GM06990 (cell line): ENCODE measurements at regions not wholly inside any gene's neighbourhood (a gene's known extent, or its start where the extent isn't known, plus 50 kb on each side); places are given as distances from the start of the nearest gene placed in this dataset.

Experiments
- DNase-seq: peaks from one replicate; pipeline ENCODE4 v3.0.0-alpha.2; 2011; ENCODE audit not compliant: insufficient read length; ENCODE audit errors: extremely low read depth
- H3K27me3 ChIP-seq: replicated peaks from 2 replicates; pipeline ENCODE4 v1.6.0; 2011; ENCODE audit warnings: low read length; ENCODE audit not compliant: control insufficient read depth, insufficient read depth
- H3K36me3 ChIP-seq: 2 replicates; pipeline ENCODE4 v1.5.1; 2011; ENCODE audit warnings: low read length; ENCODE audit not compliant: control insufficient read depth, insufficient read depth
- H3K4me3 ChIP-seq: replicated peaks from 2 replicates; pipeline ENCODE4 v1.5.1; 2011; ENCODE audit warnings: low read depth, mild to moderate bottlenecking, control low read depth, low read length
- CTCF ChIP-seq: IDR thresholded peaks from 2 replicates; pipeline ENCODE4 v1.5.1; 2011; ENCODE audit warnings: low read length, control low read depth, mild to moderate bottlenecking, inconsistent platforms; ENCODE audit not compliant: insufficient read depth, poor library complexity, severe bottlenecking

- Histone ChIP-seq H3K36me3 (no peaks in the 10 kb centered on the region), H3K27me3 (no peaks in the 10 kb centered on the region), H3K4me3 (no peak overlapping the region)
- no peak for DNase-seq
- TF ChIP-seq CTCF = no peak
Measured at GRCh38 chr9:89247431-89248353, 63.3 kb upstream of the CKS2 start.

- no peaks in the 10 kb centered on the region for H3K36me3 ChIP-seq
- no peaks in the 10 kb centered on the region for H3K27me3 ChIP-seq
- no peak overlapping the region for H3K4me3 ChIP-seq
- TF ChIP-seq CTCF = no peak
- DNase-seq = no peak
Measured at GRCh38 chr9:89249001-89249400, 62.0 kb upstream of the CKS2 start.

- no peaks in the 10 kb centered on the region for H3K27me3 ChIP-seq
- H3K4me3 ChIP-seq = no peak overlapping the region
- TF ChIP-seq CTCF = no peak
- no peaks in the 10 kb centered on the region for H3K36me3 ChIP-seq
- DNase-seq = no peak
Measured at GRCh38 chr9:89252651-89253267, 58.2 kb upstream of the CKS2 start.

GRCh38 chr9:89254058-89254772, 56.8 kb upstream of the CKS2 start:
- Histone ChIP-seq H3K27me3 (no peaks in the 10 kb centered on the region), H3K4me3 (no peak overlapping the region), H3K36me3 (no peaks in the 10 kb centered on the region)
- no peak for DNase-seq
- no peak for TF ChIP-seq CTCF

- Histone ChIP-seq H3K4me3 (no peak overlapping the region), H3K36me3 (no peaks in the 10 kb centered on the region), H3K27me3 (no peaks in the 10 kb centered on the region)
- TF ChIP-seq CTCF = no peak
- DNase-seq = no peak
Measured at GRCh38 chr9:89254773-89255125, 56.2 kb upstream of the CKS2 start.
